PC-3 (cell line): ENCODE measurements at regions not wholly inside any gene's neighbourhood (a gene's known extent, or its start where the extent isn't known, plus 50 kb on each side); places are given as distances from the start of the nearest gene placed in this dataset.

Experiments used
- ATAC-seq: fragments of 200-7000 bp; cut with Tn5 transposase; 2 replicates; pipeline ENCODE4 v1.9.1; 2020; ENCODE audit warnings: mild to moderate bottlenecking, moderate library complexity
- BruUV-seq: library from RNA; stranded (reverse); fragments of 400-500 nt; replicated peaks from 2 replicates; lab custom pipeline; 2021; lab: Mats Ljungman, UMichigan
- CTCF ChIA-PET: fragments of 300-600 bp; sonication (Branson Sonifier 250); formaldehyde crosslinking; loops from one replicate; lab custom pipeline; 2022; ENCODE audit warnings: antibody characterized with exemption; lab: Charles Lee
- POLR2A ChIA-PET: fragments of 300-600 bp; sonication (Branson Sonifier 250); formaldehyde crosslinking; loops from one replicate; lab custom pipeline; 2022; ENCODE audit warnings: antibody characterized with exemption; ENCODE audit not compliant: unreplicated experiment; lab: Charles Lee
- DNase-seq: peaks from one replicate; pipeline ENCODE4 v3.0.0-alpha.2; 2015
- H2AFZ ChIP-seq: fragments of 300-600 bp; sonication (generic); 2 replicates; pipeline ENCODE4 v1.6.0; 2016; ENCODE audit warnings: antibody characterized with exemption, low read length
- H3F3A ChIP-seq: fragments of 300-600 bp; sonication (generic); one replicate; pipeline ENCODE4 v1.6.0; 2017; ENCODE audit warnings: antibody characterized with exemption, low read length, control low read depth, mild to moderate bottlenecking; ENCODE audit not compliant: unreplicated experiment
- H3K27ac ChIP-seq: fragments of 300-600 bp; sonication (generic); 2 replicates; pipeline ENCODE4 v1.5.1; 2016; ENCODE audit warnings: mild to moderate bottlenecking, low read length
- H3K27me3 ChIP-seq: fragments of 300-600 bp; sonication (generic); 2 replicates; pipeline ENCODE4 v1.6.1; 2016; ENCODE audit warnings: low read length, mixed read lengths
- H3K36me3 ChIP-seq: fragments of 300-600 bp; sonication (generic); 2 replicates; pipeline ENCODE4 v1.6.1; 2016; ENCODE audit warnings: low read depth, mixed run types, low read length, mixed read lengths
- H3K4me1 ChIP-seq: fragments of 300-600 bp; sonication (generic); 2 replicates; pipeline ENCODE4 v1.5.1; 2016; ENCODE audit warnings: low read length; ENCODE audit not compliant: insufficient read depth
- H3K4me2 ChIP-seq: fragments of 300-600 bp; sonication (generic); 2 replicates; pipeline ENCODE4 v1.6.0; 2016; ENCODE audit warnings: low read length
- H3K4me3 ChIP-seq: fragments of 300-600 bp; sonication (generic); 2 replicates; pipeline ENCODE4 v1.5.1; 2016; ENCODE audit warnings: mild to moderate bottlenecking, low read length, mixed read lengths
- H3K79me2 ChIP-seq: fragments of 300-600 bp; sonication (generic); 2 replicates; pipeline ENCODE4 v1.6.1; 2017; ENCODE audit warnings: low read length, mixed read lengths
- H3K9ac ChIP-seq: fragments of 300-600 bp; sonication (generic); 2 replicates; pipeline ENCODE4 v1.6.0; 2016; ENCODE audit warnings: mild to moderate bottlenecking, low read length
- H3K9me2 ChIP-seq: fragments of 300-600 bp; sonication (generic); replicated peaks from 2 replicates; pipeline ENCODE4 v1.6.1; 2016; ENCODE audit warnings: mixed run types, low read length, mixed read lengths
- H3K9me3 ChIP-seq: fragments of 300-600 bp; sonication (generic); 2 replicates; pipeline ENCODE4 v1.6.1; 2016; ENCODE audit warnings: low read length, mixed read lengths
- H4K20me1 ChIP-seq: fragments of 300-600 bp; sonication (generic); 2 replicates; pipeline ENCODE4 v1.6.1; 2016; ENCODE audit warnings: low read length, mixed read lengths
- CTCF ChIP-seq: fragments of 300-600 bp; sonication (generic); conservative IDR thresholded peaks from 2 replicates; pipeline ENCODE4 v1.5.1; 2017; ENCODE audit warnings: antibody characterized with exemption, low read depth, mild to moderate bottlenecking, low read length
- EZH2 ChIP-seq: fragments of 300-600 bp; sonication (generic); IDR thresholded peaks from one replicate; pipeline ENCODE4 v1.6.1; 2017; ENCODE audit warnings: antibody characterized with exemption, mild to moderate bottlenecking, low read length; ENCODE audit not compliant: unreplicated experiment
- EZH2phosphoT487 ChIP-seq: fragments of 300-600 bp; sonication (generic); IDR thresholded peaks from 2 replicates; pipeline ENCODE4 v1.6.1; 2018; ENCODE audit warnings: mild to moderate bottlenecking, antibody characterized with exemption, low read length, borderline replicate concordance
- intact Hi-C: fragments of 100-400 bp; cut with micrococcal nuclease; formaldehyde crosslinking; loops from 2 replicates; pipeline ENCODE4 v1.9.0; 2023

- Histone ChIP-seq H2AFZ (no peak overlapping the region), H3K36me3 (no peaks in the 10 kb centered on the region), H4K20me1 (no peaks in the 10 kb centered on the region), H3K79me2 (no peaks in the 10 kb centered on the region), H3K9ac (no peak overlapping the region), H3K27ac (no peak overlapping the region), H3K9me3 (no peaks in the 10 kb centered on the region), H3F3A (no peaks in the 10 kb centered on the region), H3K4me2 (no peak overlapping the region), H3K4me3 (no peak overlapping the region), H3K9me2 (no peaks in the 10 kb centered on the region), H3K27me3 (no peaks in the 10 kb centered on the region), H3K4me1 (no peaks in the 10 kb centered on the region)
- TF ChIP-seq EZH2 (no peak), EZH2phosphoT487 (no peak), CTCF (no peak)
- BruUV-seq, result no TSS peak
- ChIA-PET CTCF (no interaction called here), POLR2A (no interaction called here)
- no peak for ATAC-seq
- no peak for DNase-seq
- intact Hi-C loops, result no loop called here
Observed at GRCh38 chr22:44634426-44635321, 67.3 kb upstream of the PRR5 start.

- no peak for DNase-seq
- H3K36me3 ChIP-seq, result no peaks in the 10 kb centered on the region
- H3K4me1 ChIP-seq, result no peaks in the 10 kb centered on the region
- H3K9ac ChIP-seq, result no peak overlapping the region
- intact Hi-C loops, result no loop called here
- H4K20me1 ChIP-seq, result no peaks in the 10 kb centered on the region
- H2AFZ ChIP-seq, result no peak overlapping the region
- CTCF ChIA-PET, result no interaction called here
- H3K9me2 ChIP-seq, result no peaks in the 10 kb centered on the region
- BruUV-seq, result no TSS peak
- H3K27ac ChIP-seq, result no peak overlapping the region
- H3K9me3 ChIP-seq, result no peaks in the 10 kb centered on the region
- no peaks in the 10 kb centered on the region for H3K27me3 ChIP-seq
- no peak for ATAC-seq
- no peaks in the 10 kb centered on the region for H3F3A ChIP-seq
- H3K4me2 ChIP-seq, result no peak overlapping the region
- H3K4me3 ChIP-seq, result no peak overlapping the region
- TF ChIP-seq EZH2phosphoT487 (no peak), EZH2 (no peak), CTCF (no peak)
- POLR2A ChIA-PET, result no interaction called here
- H3K79me2 ChIP-seq, result no peaks in the 10 kb centered on the region
Observed at GRCh38 chr22:44633647-44634046, 68.4 kb upstream of the PRR5 start.
